HG03045 (cell line): ENCODE measurements at regions not wholly inside any gene's neighbourhood (a gene's known extent, or its start where the extent isn't known, plus 50 kb on each side); places are given as distances from the start of the nearest gene placed in this dataset.

Experiments used
- ATAC-seq: cut with Tn5 transposase; IDR thresholded peaks from one replicate; pipeline ENCODE4 v1.9.1; 2021; ENCODE audit warnings: mild to moderate bottlenecking, moderate library complexity; ENCODE audit not compliant: unreplicated experiment

DNA sequence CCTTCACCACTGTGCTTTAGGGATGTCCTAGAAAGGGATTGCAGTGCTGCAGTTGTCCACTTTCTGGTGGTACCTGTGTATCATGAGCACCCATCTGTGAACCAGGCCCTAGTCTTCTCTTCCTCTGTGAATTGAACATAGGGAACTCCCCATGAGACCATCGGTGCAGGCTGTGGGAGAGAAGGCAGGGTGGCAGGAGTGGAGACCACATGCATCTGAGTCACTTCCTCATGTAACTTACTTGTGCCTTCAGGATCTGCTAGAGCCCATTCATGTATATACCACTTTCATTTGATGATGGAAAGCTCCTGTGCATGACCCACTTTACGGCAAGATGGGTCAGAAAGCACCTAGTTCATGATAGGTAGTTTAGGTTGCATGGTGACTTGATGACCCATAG is 478.1 kb upstream of the CDH9 start:
- ATAC-seq, result no peak

DNA sequence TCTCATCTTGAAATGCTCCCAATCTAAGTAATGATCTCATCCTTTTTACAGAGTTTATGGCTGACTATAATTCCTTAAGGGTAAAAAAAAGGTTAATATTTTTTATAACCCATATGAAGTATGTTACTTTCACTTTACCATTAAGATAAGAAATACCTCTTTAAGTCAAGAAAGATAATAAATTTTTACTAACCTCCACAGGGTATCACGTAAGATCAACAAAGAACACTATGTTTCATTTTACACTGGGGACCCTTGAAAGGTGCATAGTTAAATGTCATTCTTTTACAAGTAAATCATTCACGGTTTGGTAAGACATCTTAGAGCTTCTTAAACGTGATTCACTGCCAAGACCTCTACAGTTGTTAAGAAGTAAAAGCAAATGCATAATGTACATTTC is 472.7 kb upstream of the CDH9 start:
- no peak for ATAC-seq

DNA sequence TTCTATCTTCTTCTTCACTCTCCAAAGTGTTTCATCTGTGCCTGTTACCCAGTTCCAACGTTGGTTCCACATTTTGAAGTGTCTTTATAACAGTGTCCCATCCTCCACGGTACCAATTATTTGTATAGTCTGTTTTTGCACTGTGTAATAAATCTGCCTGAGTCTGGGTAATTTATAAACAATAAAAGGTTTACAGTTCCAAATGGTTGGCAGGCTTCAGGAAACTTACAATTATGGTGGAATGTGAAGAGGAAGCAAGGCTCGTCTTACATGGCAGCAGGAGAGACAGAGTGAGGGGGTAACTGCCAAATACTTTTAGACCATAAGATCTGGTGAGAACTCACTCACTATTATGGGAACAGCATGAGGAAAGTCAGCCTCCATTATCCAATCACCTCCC is 465.4 kb upstream of the CDH9 start:
- no peak for ATAC-seq

DNA sequence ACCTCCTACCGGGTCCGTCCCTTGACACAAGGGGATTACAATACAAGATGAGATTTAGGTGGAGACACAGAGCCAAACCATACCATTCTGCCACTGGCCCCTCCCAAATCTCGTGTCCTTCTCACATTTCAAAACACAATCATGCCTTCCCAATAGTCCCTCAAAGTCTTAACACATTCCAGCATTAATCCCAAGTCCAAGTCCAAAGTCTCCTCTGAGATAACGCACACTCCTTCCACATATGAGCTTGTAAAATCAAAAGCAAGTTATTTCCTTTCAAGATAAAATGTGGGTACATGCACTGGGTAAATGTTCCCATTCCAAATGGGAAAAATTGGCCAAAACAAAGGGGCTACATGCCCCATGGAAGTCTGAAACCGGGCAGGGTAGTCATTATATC is 463.9 kb upstream of the CDH9 start:
- no peak for ATAC-seq

DNA sequence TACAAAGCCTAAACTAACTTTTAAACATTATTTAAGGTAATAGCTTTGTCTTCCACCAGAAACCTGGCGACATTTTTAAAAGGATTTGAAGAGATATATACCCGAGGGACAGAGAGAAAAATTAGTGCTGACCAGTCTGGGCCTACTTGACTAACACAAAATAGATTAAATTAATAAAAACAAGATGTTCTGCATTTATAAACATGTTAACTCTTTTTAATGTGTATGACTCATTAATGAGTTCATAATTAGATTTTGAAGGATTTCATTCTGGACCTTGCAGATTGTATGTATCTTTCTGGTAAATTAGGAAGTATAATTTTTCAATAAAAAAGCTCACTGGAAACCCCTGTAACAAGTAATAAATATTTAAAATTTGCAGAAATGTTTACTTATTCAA is 459.1 kb upstream of the CDH9 start:
- ATAC-seq, result no peak

DNA sequence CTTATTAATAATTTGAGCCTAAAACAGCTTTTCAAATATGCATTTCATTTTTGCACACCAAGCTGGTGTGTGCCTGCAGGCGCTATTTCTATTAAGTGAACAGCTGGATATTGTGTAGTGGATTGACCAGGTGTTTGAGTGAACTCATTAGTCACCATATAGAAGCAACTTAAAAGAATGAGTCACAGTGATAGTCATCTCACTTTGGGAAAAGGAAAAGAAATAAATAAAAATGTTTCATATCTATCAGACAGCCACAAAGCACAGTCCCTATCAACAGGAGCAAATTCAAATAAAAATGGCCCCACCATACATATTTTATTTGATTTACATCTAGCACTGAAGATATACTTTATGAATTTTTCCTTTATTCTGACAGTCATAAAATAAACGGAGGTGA is 456.5 kb upstream of the CDH9 start:
- no peak for ATAC-seq

DNA sequence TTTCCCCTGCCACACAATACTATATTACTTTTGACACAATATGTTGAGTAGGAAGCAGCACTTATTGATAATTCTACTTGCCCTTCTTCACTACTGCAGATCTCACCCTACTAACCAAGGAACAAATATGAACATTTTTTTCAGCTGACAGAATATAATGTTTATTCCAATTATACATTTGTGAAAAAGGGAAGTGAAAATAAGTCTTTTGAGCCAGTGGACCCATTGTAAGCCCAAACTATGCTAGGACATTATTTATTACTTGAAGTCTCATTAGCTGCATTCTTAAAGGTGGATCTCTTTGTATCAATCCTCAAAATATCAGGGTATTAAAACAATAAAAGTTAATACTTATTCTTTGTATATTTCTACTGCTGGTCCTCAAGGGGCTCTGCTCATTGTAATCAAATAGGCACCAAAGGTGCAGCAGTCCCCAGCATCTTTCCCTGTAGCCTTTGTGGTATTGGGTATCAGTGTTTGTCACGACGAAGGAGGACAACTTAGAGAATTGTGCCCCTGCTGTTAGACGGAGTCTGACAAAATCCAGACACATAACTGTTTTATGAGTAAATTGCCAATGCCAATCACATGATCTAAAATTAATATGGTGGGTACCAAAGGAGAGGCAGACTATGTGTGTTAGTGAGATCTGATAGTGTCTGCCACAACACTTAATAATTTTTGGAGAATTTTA is 453.5 kb upstream of the CDH9 start:
- no peak for ATAC-seq

DNA sequence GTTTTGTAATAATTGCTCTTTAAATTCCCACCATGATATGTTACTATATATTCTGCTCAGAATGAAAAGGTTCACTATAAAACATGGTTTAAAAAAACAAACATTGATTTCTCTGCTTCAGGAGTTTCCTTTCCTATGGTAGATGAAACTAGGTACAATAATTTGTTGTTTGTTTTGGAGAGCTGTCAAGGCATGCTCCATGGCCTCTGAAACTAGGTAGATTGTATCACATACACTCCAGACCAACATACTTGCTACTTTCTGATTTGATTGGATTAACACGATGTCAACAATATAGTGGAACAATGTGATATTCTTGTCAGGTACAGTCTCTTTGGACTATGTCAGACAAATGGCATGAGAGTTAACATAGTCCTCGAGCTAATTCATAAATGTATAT is 452.7 kb upstream of the CDH9 start:
- no peak for ATAC-seq

DNA sequence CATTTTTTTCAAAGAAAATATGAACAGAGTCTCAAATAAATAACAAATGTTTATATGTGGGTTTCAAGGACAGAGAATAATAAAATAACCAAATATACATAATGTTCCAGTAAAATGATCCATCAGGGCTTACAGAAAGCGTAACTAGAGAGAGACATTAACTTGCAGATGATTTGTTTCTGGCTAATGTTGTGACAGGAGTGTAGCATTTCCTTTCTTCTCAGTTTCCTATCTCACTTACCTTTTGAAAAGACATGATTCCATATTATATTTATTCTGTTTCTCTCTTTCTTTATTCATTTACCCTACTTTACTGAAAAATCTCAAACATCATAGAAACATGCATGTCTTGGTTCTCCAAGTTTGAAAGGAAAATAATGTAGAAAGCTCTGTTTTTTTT is 451.3 kb upstream of the CDH9 start:
- no peak for ATAC-seq

DNA sequence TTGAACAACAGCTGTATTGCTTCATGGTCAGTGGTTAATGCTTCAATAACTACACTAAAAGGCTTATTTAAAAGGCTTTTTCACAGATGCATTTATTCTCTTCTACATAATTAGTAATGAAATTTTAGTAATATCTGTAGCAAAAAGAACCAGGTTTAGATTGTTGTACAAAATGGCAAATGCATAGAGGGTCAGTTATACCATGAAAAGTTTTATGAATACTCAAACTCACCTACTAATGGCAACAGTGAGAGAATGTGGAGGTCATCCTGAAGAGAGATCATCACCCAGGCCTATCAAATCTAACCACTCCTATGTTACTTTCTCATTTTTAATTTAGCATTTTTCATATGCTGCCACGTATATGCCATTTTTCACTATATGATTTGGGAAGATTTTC is 444.3 kb upstream of the CDH9 start:
- ATAC-seq, result no peak

DNA sequence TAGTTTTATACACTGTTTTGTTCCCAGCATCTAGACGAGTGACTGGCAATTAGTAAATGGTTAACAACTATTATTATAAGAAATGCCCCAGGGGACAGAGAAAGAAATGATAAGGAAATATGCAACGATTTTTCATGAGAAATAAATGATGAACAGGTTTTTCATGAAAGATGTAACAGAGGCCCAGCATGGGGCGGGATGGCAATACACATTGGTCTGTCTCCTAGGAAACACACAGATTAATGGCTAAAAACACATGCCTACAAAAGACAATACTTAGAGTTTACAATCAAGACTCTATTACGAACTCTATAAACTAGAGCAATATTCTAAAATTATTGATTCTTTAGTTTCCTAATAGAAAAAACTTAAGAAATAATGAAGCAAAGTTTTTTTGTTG is 441.5 kb upstream of the CDH9 start:
- no peak for ATAC-seq

DNA sequence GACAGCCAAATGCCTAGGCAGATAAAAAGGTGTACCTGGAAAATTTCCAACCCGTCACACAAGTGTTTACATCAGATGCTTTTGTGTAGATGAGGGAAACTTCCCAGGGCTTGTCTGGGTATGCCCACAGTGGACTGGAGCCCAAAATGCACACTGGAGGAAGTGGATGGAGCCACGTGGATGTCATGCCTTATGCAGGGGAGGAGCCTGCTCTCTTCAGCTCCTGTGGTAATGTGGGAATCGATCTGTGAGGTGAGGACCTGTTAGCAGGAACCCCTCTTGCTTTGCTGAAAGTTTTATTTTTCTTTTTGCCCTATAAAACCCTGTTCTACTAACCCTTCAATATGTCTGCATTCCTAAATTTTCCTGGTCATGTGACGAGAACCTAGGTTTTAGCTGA is 439.2 kb upstream of the CDH9 start:
- ATAC-seq, result no peak

DNA sequence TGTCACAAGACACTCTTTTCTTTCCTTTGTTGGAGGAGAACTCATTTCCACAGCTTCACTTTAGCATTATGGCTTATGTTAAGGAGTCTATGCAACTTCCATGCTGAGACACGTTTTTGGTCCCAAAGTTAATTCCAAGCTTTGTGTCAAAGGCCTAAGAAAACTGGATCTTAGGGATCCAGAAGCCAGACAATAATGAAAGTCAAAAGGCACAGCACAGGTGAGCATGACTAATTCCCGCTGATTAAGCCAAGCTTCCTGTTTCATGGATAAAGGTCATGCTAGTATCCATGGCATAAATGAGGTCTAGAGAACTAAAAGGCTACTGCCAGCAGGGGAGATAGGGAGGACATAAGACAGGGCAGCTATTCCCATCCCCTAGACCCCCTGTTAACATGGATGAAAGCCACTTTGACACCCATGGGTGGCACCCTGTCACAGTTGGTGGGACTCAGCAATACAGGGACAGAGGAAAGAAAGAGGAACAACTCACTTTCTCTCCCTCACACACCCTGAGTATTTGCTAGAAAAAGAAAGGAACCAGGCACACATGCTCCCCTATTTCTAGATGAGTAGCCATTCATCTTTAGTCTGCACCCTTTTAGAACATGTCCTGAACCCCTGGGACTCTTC is 438.1 kb upstream of the CDH9 start:
- no peak for ATAC-seq

DNA sequence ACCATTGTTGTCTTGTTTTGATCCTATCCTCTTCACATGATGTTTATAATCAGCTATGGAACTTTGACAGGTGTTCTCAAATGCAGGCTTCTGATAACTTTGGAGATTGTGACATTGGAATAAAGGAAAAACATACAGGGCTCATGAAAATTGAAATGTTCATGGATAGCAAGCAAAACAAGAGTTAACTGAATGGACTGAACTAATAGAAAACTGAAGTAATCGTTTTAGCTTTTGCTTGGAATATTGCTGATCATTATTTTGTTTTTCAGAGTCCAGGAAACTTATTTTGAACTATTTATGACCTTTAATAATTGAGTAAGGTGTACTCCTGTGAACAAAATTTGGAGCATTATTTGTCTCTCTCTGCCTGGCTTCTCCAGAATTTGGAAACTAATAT is 436.7 kb upstream of the CDH9 start:
- no peak for ATAC-seq

DNA sequence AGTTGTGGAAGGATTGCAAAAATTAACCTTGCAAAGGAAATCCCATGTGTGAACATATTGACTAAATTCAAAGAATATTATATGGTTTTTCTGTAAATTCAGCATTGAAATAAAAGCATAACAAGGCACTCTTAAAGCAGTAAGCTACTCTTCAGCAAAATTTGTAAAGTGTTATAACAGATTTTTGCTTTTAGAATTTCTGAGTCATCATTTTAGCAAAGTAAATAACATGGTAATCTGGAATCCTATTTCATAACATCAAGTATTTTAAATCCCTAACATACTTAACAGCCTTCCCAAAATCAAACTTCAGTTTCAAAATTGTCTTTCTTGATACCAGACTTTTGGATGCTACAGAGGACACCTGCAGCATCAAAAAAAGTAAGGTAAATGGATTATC is 436.0 kb upstream of the CDH9 start:
- no peak for ATAC-seq

DNA sequence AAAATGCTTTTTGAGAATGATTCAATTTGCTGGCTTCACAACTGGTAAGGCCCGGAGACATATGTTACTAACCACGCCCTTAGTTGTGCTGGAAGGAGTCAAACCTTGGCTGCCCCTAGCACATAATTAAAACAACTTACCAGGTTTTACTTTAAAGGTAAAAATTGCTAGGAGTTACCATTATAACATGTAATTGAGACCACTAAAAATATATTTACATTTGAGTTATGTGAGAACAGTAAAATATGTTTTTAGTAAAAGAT is 435.6 kb upstream of the CDH9 start:
- no peak for ATAC-seq

DNA sequence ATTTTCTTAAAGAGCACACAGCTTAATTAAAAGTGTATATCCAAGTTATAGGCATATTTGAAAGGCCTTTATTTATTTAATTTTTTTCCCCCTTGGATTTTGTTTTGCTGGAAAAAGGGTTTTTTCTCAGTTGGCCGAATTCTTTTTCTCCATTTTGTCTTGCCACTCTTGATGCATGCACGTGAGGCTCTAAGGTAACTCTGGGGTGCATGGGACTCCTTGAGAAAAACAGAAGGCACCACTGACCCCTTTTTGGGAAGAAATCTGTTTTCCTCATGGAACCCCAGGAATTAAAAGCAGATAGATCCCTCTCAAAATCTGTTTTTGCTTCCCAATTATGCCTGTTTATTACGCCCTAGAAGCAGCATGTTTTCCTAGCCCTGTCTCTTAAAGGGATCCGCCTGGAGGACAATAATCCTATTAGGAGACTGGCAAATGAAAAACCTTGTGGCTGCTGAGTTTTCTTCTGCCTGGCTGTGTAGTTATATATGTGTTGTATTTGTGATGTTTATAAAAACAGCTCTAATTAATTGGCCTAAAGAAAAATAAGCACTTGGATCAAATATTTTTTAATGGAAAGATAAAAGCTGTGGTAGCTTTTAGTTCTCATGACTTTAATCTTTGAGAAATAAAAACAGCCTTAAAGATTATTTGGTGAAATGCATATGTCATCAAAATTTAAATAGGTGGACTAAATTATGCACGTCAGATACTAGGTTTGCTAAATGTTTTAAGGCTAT is 435.1 kb upstream of the CDH9 start:
- no peak for ATAC-seq

DNA sequence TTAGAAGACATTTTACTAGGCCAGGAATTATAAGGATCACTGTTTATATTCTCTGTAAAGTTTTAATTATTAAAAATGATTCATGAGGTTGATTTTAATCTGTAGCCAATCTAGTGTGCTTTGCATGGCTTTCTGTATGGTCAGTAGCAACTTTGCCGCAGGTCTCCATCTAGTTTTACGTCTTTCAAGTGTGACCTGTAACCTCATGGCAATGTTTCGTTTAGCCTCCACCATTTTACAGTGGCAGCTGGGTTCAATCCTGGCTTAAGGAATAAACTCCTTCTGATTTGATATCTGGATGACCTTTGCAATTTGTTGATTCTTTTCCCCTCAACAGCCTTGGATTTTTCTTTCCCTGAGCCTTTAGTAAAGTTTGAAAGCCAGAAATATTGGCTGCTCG is 434.5 kb upstream of the CDH9 start:
- ATAC-seq, result no peak

DNA sequence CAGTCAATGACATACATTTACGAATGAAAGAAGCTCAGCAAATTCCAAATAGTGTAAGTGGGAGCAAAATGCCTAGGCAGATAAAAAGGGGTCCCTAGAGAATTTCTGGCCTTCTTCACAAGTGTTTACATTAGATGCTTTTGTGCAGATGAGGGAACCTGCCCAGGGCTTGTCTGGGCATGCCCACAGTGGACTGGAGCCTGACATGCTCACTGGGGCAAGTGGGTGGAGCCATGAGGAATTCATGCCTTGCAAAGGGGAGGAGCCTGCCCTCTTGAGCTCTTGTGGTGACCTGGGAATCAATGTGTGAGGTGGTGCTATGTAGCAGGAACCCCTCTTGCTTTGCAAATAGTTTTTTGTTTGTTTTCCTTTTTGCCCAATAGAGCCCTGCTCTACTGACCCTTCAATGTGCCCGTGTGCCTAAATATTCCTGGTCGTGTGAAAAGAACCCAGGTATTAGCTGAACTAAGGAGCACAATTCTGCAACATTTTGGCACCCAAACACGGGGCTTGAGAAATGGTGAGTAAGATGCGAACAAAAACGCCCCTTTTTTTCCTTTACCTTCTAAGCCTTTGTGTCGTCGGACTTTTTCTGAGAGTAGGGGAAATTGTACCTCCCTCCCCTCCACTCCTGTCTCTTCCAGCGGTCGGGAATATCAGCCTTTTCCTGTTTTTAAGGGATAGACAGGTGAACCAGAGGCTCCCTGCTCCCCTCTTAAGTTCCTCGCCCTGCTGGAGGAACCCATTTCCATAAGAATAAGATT is 433.8 kb upstream of the CDH9 start:
- ATAC-seq, result peak; percentile 57

DNA sequence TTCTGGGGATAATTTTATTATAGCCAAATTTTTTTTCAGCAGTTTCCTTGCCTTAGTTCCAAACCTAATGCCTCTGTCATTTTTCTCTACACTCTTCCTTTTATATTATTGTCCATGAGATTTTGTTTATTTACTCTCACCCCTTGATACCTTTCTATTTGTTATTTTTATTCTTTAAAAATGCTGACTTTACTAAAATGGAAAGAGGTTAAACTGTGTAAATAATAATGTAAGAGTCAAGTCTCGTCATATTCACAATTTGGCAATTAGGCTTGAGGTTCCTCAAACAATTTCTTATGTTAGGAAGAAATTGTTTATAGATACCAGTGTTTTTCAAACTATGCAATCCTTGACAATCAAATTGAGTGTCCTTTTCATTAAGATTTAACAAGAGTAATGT is 428.6 kb upstream of the CDH9 start:
- no peak for ATAC-seq

DNA sequence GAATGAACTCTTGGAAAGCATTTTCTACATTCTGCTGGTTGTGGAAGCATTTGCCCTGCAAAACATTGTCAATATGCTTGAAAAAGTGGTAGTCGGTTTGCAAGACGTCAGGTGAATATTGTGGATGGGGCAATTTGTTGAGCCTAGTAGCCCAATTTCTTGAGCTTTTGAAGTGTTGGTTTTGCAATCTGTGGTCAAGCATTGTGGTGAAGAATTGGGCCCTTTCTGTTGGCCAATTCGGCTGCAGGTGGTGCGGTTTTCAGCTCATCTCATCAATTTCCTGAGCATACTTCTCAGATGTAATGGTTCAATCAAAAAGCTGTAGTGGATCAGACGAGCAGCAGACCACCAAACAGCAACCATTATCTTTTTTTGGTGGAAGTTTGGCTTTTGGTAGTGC is 426.8 kb upstream of the CDH9 start:
- ATAC-seq, result no peak
